Activated CD4-positive, alpha-beta memory T cell treated with anti-CD3 and anti-CD28 coated beads for 36 hours (primary cell): ENCODE measurements at regions not wholly inside any gene's neighbourhood (a gene's known extent, or its start where the extent isn't known, plus 50 kb on each side); places are given as distances from the start of the nearest gene placed in this dataset.

Source experiments
- CTCF ChIA-PET: fragments of 350-600 bp; sonication (Branson Sonifier 250); formaldehyde crosslinking; loops from one replicate; lab custom pipeline; 2021; ENCODE audit warnings: antibody characterized with exemption, inconsistent platforms; lab: Charles Lee
- POLR2A ChIA-PET: fragments of 350-600 bp; sonication (Branson Sonifier 250); formaldehyde crosslinking; loops from one replicate; lab custom pipeline; 2021; ENCODE audit warnings: antibody characterized with exemption; lab: Charles Lee
- DNase-seq: peaks from one replicate; pipeline ENCODE4 v3.0.0-alpha.2; 2020
- H3K27ac Mint-ChIP-seq: one replicate; pipeline ENCODE4 v1.8.0; 2021; ENCODE audit warnings: mixed read lengths
- H3K27me3 Mint-ChIP-seq: one replicate; pipeline ENCODE4 v1.8.0; 2021; ENCODE audit warnings: mixed read lengths
- H3K36me3 Mint-ChIP-seq: one replicate; pipeline ENCODE4 v1.8.0; 2021; ENCODE audit warnings: mixed read lengths
- H3K4me1 Mint-ChIP-seq: one replicate; pipeline ENCODE4 v1.8.0; 2021; ENCODE audit warnings: low read depth, mixed read lengths
- H3K4me3 Mint-ChIP-seq: one replicate; pipeline ENCODE4 v1.8.0; 2021; ENCODE audit warnings: mild to moderate bottlenecking, mixed read lengths
- H3K9me3 Mint-ChIP-seq: one replicate; pipeline ENCODE4 v1.8.0; 2021; ENCODE audit warnings: mixed read lengths
- intact Hi-C: fragments of 100-400 bp; cut with micrococcal nuclease; formaldehyde crosslinking; loops from one replicate; pipeline ENCODE4 v1.15.1; 2023

DNA sequence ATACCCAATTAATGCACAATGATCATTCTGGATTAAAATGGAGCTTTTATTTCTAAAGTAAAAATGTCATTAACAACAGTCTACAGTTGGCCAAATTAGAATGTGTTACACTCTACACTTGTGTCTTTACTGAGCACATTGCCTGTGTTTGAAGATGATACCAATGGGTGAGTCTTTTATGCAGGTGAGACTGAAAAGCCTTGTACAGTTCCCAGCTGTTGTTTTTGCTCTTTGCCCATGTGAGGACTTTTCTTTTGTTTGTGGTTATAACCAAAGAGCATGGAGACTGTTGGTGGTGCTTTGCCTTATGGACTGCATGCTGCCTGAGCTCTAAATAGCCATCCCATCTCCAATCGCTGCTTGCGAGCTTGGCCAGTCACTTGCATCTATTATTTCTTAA lies 264.5 kb downstream of the GATA3 start:
- no peak for DNase-seq
- H3K4me1 Mint-ChIP-seq: peaks cover 21% of the 10 kb centered on the region
- CTCF ChIA-PET: interaction anchor here (1.1 kb wide), 1 partner anchor 110 kb away, joined by 3 read pairs; no protein-coding TSS in a partner anchor
- no peak overlapping the region for H3K27ac Mint-ChIP-seq
- peaks cover 11% of the 10 kb centered on the region for H3K9me3 Mint-ChIP-seq
- intact Hi-C loops: no loop called here
- H3K4me3 Mint-ChIP-seq: no peak overlapping the region
- peaks cover 3% of the 10 kb centered on the region for H3K27me3 Mint-ChIP-seq
- POLR2A ChIA-PET: no interaction called here
- H3K36me3 Mint-ChIP-seq: peaks cover 6% of the 10 kb centered on the region

DNA sequence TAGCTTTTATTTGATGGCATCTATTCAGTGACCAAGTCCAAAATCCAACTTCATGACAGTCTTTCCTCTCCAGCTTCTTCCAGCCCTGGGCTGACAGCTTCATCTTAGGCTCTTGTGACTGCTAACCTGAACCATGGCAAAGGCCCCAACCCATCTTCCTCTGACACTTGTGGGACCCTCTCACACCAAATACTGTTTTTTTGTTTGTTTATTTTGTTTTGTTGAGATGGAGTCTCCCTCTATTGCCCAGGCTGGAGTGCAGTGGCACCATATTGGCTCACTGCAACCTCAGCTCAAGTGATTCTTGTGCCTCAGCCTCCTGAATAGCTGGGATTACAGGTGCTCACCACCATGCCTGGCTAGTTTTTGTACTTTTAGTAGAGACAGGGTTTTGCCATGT lies 265.2 kb downstream of the GATA3 start:
- POLR2A ChIA-PET: no interaction called here

DNA sequence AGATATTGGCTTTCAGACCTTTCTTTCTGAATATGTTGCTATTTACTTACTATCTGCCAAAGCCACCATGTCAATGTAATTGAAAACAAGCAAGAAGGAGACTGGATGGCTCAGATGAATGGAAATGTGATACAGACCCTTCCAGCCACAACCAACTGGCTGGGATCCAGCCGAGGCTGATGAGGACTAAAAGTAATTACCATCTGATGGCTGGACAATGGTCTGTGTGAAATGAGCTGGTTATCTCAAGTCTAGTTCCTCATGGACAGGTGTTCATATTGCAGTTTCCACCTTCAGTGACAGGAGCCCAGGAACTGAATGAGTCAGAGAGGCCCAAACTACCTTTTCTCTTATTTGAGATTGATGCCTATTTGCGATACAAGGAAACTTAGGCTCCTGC lies 267.5 kb downstream of the GATA3 start:
- Mint-ChIP-seq H3K9me3 (no peaks in the 10 kb centered on the region), H3K27me3 (peaks cover 3% of the 10 kb centered on the region), H3K4me3 (no peak overlapping the region), H3K27ac (no peak overlapping the region), H3K4me1 (peaks cover 25% of the 10 kb centered on the region), H3K36me3 (no peaks in the 10 kb centered on the region)
- intact Hi-C loops: no loop called here
- ChIA-PET CTCF (no interaction called here), POLR2A (no interaction called here)
- no peak for DNase-seq

More for the DNA sequence above, 265.2 kb downstream of the GATA3 start:
- CTCF ChIA-PET: interaction anchor here (1.1 kb wide), 1 partner anchor 110 kb away, joined by 3 read pairs; no protein-coding TSS in a partner anchor
- no peak overlapping the region for H3K4me3 Mint-ChIP-seq
- H3K9me3 Mint-ChIP-seq: peaks cover 11% of the 10 kb centered on the region
- no peak for DNase-seq
- intact Hi-C loops: no loop called here
- H3K36me3 Mint-ChIP-seq: peaks cover 6% of the 10 kb centered on the region
- peaks cover 3% of the 10 kb centered on the region for H3K27me3 Mint-ChIP-seq
- H3K4me1 Mint-ChIP-seq: peaks cover 23% of the 10 kb centered on the region
- H3K27ac Mint-ChIP-seq: no peak overlapping the region

DNA sequence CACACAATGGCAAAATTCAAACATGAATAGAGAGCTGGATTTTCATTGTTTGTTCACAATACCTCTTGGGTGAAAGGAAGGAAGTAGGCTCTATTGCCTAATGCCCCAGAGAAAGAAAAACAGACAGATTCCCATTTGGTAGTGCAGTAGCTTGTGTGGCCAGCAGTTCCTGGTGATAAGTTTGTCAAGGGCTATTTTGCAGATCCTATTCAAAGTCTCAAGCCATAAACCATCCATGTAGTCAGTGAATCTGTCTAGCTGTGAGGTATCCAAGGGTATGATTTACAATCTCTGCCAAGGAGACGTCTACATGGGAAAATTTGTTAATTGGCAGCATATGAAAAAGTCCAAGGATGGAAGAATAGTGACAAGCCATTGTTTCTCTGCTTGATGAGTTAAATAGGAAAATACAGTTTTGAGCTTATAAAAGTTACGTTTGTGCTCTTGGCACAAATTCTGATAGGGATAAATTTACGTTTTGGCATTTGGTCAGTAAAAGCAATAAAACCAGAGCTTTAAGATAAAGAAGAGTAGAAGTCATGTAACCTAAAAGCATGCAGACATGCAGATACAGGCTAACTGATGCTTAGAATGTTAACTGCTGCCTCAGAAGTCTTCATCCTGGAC lies 269.1 kb downstream of the GATA3 start:
- CTCF ChIA-PET: interaction anchor here (0.6 kb wide), 1 partner anchor 712 kb away, joined by 3 read pairs; no protein-coding TSS in a partner anchor

DNA sequence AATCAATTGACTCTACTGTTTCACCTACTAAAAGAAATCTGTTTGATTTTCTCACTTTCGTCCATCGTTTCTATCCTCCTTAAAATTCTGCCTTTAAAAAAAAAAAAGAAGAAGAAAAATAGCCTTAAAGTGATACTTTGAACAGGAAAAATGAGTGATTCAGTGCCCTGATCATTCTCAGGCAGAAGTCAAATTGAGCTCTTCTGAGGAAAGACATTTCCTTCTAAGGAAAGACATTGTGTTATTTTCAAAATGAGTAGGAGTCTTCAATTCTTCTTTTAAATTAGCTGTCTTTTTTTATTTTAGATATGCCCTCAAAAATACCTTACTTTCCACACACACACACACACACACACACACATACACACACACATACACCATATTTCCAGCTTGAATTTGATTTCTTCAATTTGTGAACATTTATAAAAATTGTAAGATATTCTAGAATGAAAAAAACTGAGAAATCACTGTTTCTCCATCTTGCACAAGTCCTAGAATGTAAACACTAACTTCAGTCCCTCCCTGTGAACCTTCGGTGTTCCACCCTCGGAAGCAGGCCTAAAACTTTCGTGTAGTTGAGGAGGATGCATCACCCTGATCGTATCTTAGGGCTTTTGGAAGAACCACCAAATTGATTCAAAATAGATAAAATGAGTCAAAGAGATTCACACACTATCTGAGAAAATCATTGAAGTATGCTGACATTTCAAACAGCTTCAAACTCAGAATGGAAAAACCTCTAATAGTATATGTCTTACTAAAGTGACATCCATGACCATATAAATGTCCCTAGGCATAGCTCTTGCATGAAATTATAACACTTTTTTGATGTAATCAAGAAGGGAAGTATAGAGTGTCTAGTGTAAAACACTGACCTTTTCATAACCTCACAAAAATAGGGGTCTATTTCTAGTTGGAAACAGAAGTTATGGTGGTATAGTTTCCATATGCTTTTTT lies 270.8 kb downstream of the GATA3 start:
- POLR2A ChIA-PET: interaction anchor here (0.6 to 2.3 kb wide), 17 partner anchors 9 to 766 kb away, joined by 3 to 15 read pairs (median 4); no protein-coding TSS in a partner anchor
- peak; percentile 53 for DNase-seq
- peak overlapping the region; percentile 89 for H3K27ac Mint-ChIP-seq
- H3K36me3 Mint-ChIP-seq: no peaks in the 10 kb centered on the region
- intact Hi-C loops: loop anchor here (1.0 to 5.0 kb wide), 5 partner anchors 10 to 194 kb away; no protein-coding TSS in a partner anchor
- peaks cover 3% of the 10 kb centered on the region for H3K27me3 Mint-ChIP-seq
- CTCF ChIA-PET: interaction anchor here (0.6 to 1.0 kb wide), 6 partner anchors 75 to 884 kb away, joined by 3 to 6 read pairs (median 4); no protein-coding TSS in a partner anchor
- peaks cover 52% of the 10 kb centered on the region for H3K4me1 Mint-ChIP-seq
- H3K9me3 Mint-ChIP-seq: no peaks in the 10 kb centered on the region
- peak overlapping the region; percentile 20 for H3K4me3 Mint-ChIP-seq

More for the DNA sequence above, 269.1 kb downstream of the GATA3 start:
- H3K27ac Mint-ChIP-seq: no peak overlapping the region
- intact Hi-C loops: no loop called here
- no peaks in the 10 kb centered on the region for H3K9me3 Mint-ChIP-seq
- DNase-seq: no peak
- H3K4me1 Mint-ChIP-seq: peaks cover 38% of the 10 kb centered on the region
- POLR2A ChIA-PET: no interaction called here
- peaks cover 3% of the 10 kb centered on the region for H3K27me3 Mint-ChIP-seq
- no peak overlapping the region for H3K4me3 Mint-ChIP-seq
- H3K36me3 Mint-ChIP-seq: no peaks in the 10 kb centered on the region

DNA sequence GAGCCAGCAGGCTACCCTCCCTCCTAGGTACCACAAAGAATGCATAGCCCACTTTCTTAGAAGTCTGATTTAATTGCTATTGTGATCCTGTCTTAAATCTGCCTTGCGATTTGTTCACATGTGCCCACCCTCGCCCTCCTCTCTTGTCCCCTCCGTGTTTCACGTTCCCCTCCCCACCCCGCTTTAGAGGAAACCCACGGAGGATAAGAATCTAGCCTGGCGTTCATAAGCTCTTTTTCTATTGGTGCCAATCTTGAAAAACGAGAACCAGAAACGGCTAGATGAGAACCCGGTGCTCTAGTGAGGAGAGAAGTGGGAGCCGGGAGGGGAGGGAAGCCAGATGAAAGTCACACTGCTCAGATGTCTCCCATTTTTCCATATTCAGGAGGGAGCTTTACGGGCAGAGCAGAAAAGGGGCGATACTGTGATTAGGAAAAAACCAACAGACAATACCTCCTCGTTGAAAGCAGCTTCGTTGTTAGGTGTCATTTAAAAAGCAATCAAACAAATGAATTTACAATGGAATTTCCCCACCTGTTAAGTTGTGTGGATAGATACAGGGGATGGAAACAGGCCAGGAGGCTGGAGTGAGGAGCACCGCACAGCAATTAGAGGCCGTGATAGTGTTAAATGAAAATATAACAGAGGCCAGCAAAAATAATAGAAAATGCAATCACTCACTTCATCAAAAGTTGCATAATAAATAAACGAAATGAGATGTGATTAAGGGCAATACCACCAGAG lies 272.1 kb downstream of the GATA3 start:
- Mint-ChIP-seq H3K27ac (peak overlapping the region; percentile 89), H3K4me3 (no peak overlapping the region), H3K36me3 (no peaks in the 10 kb centered on the region), H3K4me1 (peaks cover 64% of the 10 kb centered on the region), H3K9me3 (no peaks in the 10 kb centered on the region), H3K27me3 (peaks cover 3% of the 10 kb centered on the region)
- DNase-seq: no peak
- CTCF ChIA-PET: no interaction called here
- intact Hi-C loops: loop anchor here (5.0 kb wide), 1 partner anchor 74 kb away; no protein-coding TSS in a partner anchor
- POLR2A ChIA-PET: interaction anchor here (1.6 to 2.3 kb wide), 4 partner anchors 11 to 76 kb away, joined by 4 to 15 read pairs (median 9); no protein-coding TSS in a partner anchor

DNA sequence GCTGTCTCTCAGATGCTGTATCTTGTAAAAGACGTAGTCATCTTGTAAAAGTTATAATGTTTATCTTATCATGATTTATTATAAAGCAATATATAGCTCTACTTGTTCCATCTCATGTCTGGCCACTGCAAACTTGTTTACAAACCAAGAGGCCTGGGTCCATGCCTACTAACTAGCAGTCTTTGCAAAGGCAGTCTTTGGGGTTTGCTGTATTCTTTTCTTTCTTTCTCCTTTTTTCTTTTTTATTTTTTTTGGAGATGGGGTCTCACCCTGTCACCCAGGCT lies 272.6 kb downstream of the GATA3 start:
- Mint-ChIP-seq H3K27ac (no peak overlapping the region), H3K36me3 (no peaks in the 10 kb centered on the region), H3K4me1 (peaks cover 69% of the 10 kb centered on the region), H3K9me3 (no peaks in the 10 kb centered on the region), H3K4me3 (no peak overlapping the region), H3K27me3 (peaks cover 3% of the 10 kb centered on the region)
- ChIA-PET CTCF (no interaction called here), POLR2A (no interaction called here)
- intact Hi-C loops: loop anchor here (5.0 kb wide), 1 partner anchor 75 kb away; no protein-coding TSS in a partner anchor
- DNase-seq: no peak

DNA sequence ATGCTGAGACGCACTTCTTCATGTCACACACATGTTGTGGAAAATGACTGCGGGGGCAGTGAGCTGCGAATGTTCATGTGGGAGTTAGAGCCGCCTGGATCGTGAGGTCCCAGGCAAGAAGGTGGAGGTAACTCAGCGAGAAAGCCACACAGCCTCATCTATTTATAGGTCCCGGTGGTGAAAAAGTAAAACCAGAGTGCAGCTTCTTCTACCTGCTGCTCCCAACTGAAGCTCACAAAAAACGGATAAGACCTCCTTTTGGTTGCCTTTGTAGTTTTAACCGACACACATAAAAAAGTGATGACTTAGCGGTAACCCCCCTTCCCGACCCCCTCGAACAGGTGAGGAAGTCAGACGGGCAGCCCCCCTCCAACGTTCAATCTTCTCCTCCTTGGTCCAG lies 276.9 kb downstream of the GATA3 start:
- peak overlapping the region; percentile 72 for H3K4me3 Mint-ChIP-seq
- H3K27ac Mint-ChIP-seq: peak overlapping the region; percentile 79
- no peaks in the 10 kb centered on the region for H3K27me3 Mint-ChIP-seq
- POLR2A ChIA-PET: interaction anchor here (0.6 to 2.3 kb wide), 7 partner anchors 71 to 636 kb away, joined by 3 to 20 read pairs (median 4); no protein-coding TSS in a partner anchor
- H3K4me1 Mint-ChIP-seq: peaks cover 71% of the 10 kb centered on the region
- H3K36me3 Mint-ChIP-seq: no peaks in the 10 kb centered on the region
- intact Hi-C loops: loop anchor here (5.0 to 10.0 kb wide), 3 partner anchors 243 to 753 kb away; no protein-coding TSS in a partner anchor
- CTCF ChIA-PET: interaction anchor here (0.6 to 2.0 kb wide), 5 partner anchors 34 to 271 kb away, joined by 3 to 7 read pairs (median 4); no protein-coding TSS in a partner anchor
- DNase-seq: peak; percentile 32
- no peaks in the 10 kb centered on the region for H3K9me3 Mint-ChIP-seq

DNA sequence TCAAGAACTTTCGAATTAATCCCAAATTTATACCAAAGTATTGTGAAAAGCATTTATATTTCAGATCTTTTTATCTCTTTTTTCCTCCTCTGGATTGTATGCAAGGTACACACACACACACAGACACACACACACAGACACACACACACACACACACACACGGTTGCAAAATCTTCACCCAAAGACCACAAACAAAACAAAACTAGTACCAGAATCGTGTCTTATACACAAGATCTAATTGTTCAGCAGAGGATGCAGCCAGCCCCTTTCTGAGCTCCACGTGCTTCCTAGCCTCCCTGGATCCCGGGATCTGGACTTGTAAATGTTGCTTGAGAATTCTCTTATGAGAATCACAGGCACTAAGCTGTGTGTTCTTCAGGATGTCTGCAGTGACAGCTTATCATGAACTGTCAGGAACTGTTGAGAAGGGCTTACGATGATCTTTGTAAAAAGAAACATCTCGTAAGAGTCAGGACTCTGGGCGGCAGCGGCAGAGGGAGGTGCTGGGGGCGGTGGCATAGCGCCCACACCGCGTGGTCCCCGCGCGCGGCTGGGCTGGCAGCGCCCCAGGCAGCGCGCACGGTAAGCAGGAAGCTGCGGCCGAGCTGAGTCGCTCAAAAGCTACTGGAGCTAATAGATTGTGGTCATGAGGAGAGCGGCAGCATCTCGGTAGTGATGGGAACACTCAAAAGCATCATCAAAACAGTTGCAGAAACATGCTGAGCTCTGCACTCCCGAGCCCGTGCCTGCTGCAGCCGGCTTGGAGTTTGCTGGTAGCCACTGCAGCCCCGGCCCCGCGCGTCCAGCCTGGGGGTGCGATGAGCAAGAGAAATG lies 277.6 kb downstream of the GATA3 start:
- Mint-ChIP-seq H3K27ac (peak overlapping the region; percentile 79), H3K27me3 (no peaks in the 10 kb centered on the region), H3K4me1 (peaks cover 72% of the 10 kb centered on the region), H3K36me3 (no peaks in the 10 kb centered on the region), H3K4me3 (peak overlapping the region; percentile 72), H3K9me3 (no peaks in the 10 kb centered on the region)
- intact Hi-C loops: loop anchor here (1.0 to 10.0 kb wide), 4 partner anchors 243 to 753 kb away; no protein-coding TSS in a partner anchor
- ChIA-PET CTCF (interaction anchor here (0.6 to 2.0 kb wide), 6 partner anchors 33 to 273 kb away, joined by 3 to 7 read pairs (median 4); no protein-coding TSS in a partner anchor), POLR2A (interaction anchor here (0.6 to 2.3 kb wide), 21 partner anchors 8 to 694 kb away, joined by 3 to 20 read pairs (median 4); no protein-coding TSS in a partner anchor)
- peak; percentile 90 for DNase-seq

DNA sequence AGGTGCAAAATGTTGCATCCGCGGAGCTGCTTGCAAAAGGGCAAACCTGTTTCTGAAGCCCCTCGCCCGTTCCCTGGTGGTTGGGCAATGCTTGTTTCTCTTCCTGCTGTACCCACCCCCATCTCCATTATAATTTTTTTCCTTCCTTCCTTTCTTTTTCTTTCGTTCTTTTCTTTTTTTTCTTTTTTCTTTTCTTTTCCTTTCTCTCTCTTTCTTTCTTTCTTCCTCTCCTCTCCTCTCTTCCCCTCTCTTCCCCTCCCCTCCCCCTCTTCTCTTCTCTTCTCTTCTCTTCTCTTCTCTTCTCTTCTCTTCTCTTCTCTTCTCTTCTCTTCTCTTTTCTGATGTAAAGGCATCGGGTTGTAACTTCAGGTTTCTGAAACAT lies 278.2 kb downstream of the GATA3 start:
- POLR2A ChIA-PET: interaction anchor here (0.6 to 2.3 kb wide), 18 partner anchors 8 to 693 kb away, joined by 3 to 20 read pairs (median 4); no protein-coding TSS in a partner anchor
- Mint-ChIP-seq H3K9me3 (no peaks in the 10 kb centered on the region), H3K4me1 (peaks cover 72% of the 10 kb centered on the region), H3K36me3 (no peaks in the 10 kb centered on the region), H3K27me3 (no peaks in the 10 kb centered on the region), H3K27ac (peak overlapping the region; percentile 79), H3K4me3 (peak overlapping the region; percentile 72)
- CTCF ChIA-PET: interaction anchor here (0.7 to 2.0 kb wide), 3 partner anchors 244 to 273 kb away, joined by 3 to 7 read pairs (median 6); no protein-coding TSS in a partner anchor
- no peak for DNase-seq
- intact Hi-C loops: loop anchor here (1.0 to 10.0 kb wide), 4 partner anchors 242 to 752 kb away; no protein-coding TSS in a partner anchor
